K562 (cell line): ENCODE measurements at regions not wholly inside any gene's neighbourhood (a gene's known extent, or its start where the extent isn't known, plus 50 kb on each side); places are given as distances from the start of the nearest gene placed in this dataset.

Experiments
- ATAC-seq: fragments of 200-7000 bp; cut with Tn5 transposase; 3 replicates; pipeline ENCODE4 v1.9.1; 2020; ENCODE audit warnings: moderate library complexity
- BruUV-seq: library from RNA; stranded (reverse); fragments of 400-500 nt; replicated peaks from 2 replicates; lab custom pipeline; 2021; lab: Mats Ljungman, UMichigan
- CTCF ChIA-PET: fragments of 300-600 bp; formaldehyde crosslinking; extraction: SDS; loops from one replicate; lab custom pipeline; 2021; ENCODE audit warnings: low intra/inter-chr PET ratio; lab: Yijun Ruan, JAX
- POLR2A ChIA-PET: fragments of 300-600, 350-650 bp; sonication (Branson Sonifier 250); formaldehyde crosslinking; extraction: SDS; loops from one replicate; lab custom pipeline; 2021; ENCODE audit warnings: antibody characterized with exemption, inconsistent platforms; lab: Yijun Ruan, JAX
- DNase-seq, 4 experiments: peaks; one replicate each; pipeline versions ENCODE4 v3.0.0 to v3.0.0-alpha.2; 2011 to 2018; ENCODE audit warnings: low spot score in 3 of 4, mixed read lengths in 3 of 4; ENCODE audit errors: extremely low read depth in 1 of 4
- FAIRE-seq: peaks from 2 replicates; lab custom pipeline; 2011; peaks lifted over from hg19 to GRCh38; lab: Jason Lieb, UNC
- H2AFZ ChIP-seq: 2 replicates; pipeline ENCODE4 v1.6.0; 2011; ENCODE audit warnings: low read depth, low read length, control low read depth, inconsistent platforms
- H3K27ac ChIP-seq: fragments of 200-600 bp; 3 replicates; pipeline ENCODE4 v1.8.0; 2011; ENCODE audit warnings: low read depth, mild to moderate bottlenecking, control low read depth, inconsistent platforms, low read length, moderate library complexity, mixed read lengths; ENCODE audit errors: extremely low read depth
- H3K27me3 ChIP-seq, 2 experiments: fragments of 300-600 bp in 1 of 2; 2 replicates in 1 of 2; 3 replicates in 1 of 2; pipeline versions ENCODE4 v1.6.0 to v1.8.0; 2011; ENCODE audit warnings: inconsistent platforms in 2 of 2, low read length in 2 of 2, mild to moderate bottlenecking in 1 of 2, mixed read lengths in 1 of 2, moderate library complexity in 1 of 2; ENCODE audit not compliant: control insufficient read depth in 2 of 2, insufficient read depth in 2 of 2
- H3K36me3 ChIP-seq: fragments of 300-600 bp; 3 replicates; pipeline ENCODE4 v1.8.0; 2011; ENCODE audit warnings: mild to moderate bottlenecking, low read length, inconsistent platforms; ENCODE audit not compliant: control insufficient read depth, insufficient read depth
- H3K4me1 ChIP-seq, 2 experiments: fragments of 200-600 bp in 1 of 2; replicated peaks in 1 of 2; 2 replicates in 1 of 2; 3 replicates in 1 of 2; pipeline versions ENCODE4 v1.5.1 to v1.8.0; 2011; ENCODE audit warnings: inconsistent platforms in 2 of 2, low read length in 2 of 2, mild to moderate bottlenecking in 1 of 2, mixed read lengths in 1 of 2, moderate library complexity in 1 of 2; ENCODE audit not compliant: control insufficient read depth in 2 of 2, insufficient read depth in 2 of 2
- H3K4me2 ChIP-seq: 2 replicates; pipeline ENCODE4 v1.6.1; 2011; ENCODE audit warnings: low read length, control low read depth, inconsistent platforms, mixed read lengths; ENCODE audit not compliant: insufficient read depth
- H3K4me3 ChIP-seq: fragments of 200-600 bp; sonication (generic), shearing (Covaris generic); 2 replicates; pipeline ENCODE4 v1.5.1; 2016; ENCODE audit warnings: control low read depth, inconsistent platforms
- H3K79me2 ChIP-seq: fragments of 200-600 bp; 3 replicates; pipeline ENCODE4 v1.8.0; 2011; ENCODE audit warnings: low read length, inconsistent platforms; ENCODE audit not compliant: control insufficient read depth, insufficient read depth
- H3K9ac ChIP-seq, 2 experiments: 2 replicates each; pipeline versions ENCODE4 v1.6.0 to v1.6.1; 2011; ENCODE audit warnings: low read depth in 2 of 2, low read length in 2 of 2, control low read depth in 1 of 2, inconsistent platforms in 1 of 2, mild to moderate bottlenecking in 1 of 2, mixed read lengths in 1 of 2; ENCODE audit not compliant: insufficient read depth in 1 of 2
- H3K9me1 ChIP-seq: one replicate; pipeline ENCODE4 v1.6.0; 2011; ENCODE audit warnings: inconsistent platforms, mild to moderate bottlenecking, low read length, moderate library complexity; ENCODE audit not compliant: control insufficient read depth, insufficient read depth
- H3K9me3 ChIP-seq: replicated peaks from 2 replicates; pipeline ENCODE4 v1.5.1; 2011; ENCODE audit warnings: low read depth, low read length, inconsistent platforms; ENCODE audit not compliant: control insufficient read depth, insufficient read depth
- H4K20me1 ChIP-seq: replicated peaks from 2 replicates; pipeline ENCODE4 v1.6.1; 2011; ENCODE audit warnings: low read length, inconsistent platforms, mixed read lengths; ENCODE audit not compliant: control insufficient read depth, insufficient read depth
- BRD4 ChIP-seq: fragments of 200-600 bp; sonication (generic); IDR thresholded peaks from 2 replicates; pipeline ENCODE4 v1.6.1; 2017; ENCODE audit warnings: inconsistent platforms
- CCNT2 ChIP-seq: IDR thresholded peaks from 2 replicates; pipeline ENCODE4 v1.6.1; 2011; ENCODE audit warnings: borderline replicate concordance, low read depth, mild to moderate bottlenecking, moderate library complexity, mixed read lengths, low read length; ENCODE audit not compliant: insufficient read length; ENCODE audit errors: extremely low read depth
- HDGF ChIP-seq: fragments of 450-650 bp; IDR thresholded peaks from 2 replicates; pipeline ENCODE4 v1.6.1; 2016
- HINFP ChIP-seq: fragments of 450-650 bp; conservative IDR thresholded peaks from 2 replicates; pipeline ENCODE4 v1.6.1; 2016; ENCODE audit warnings: missing genetic modification characterization, low read depth, mild to moderate bottlenecking, control low read depth, missing compliant biosample characterization
- HIVEP1 ChIP-seq: fragments of 250-450 bp; sonication (Bioruptor Pico); IDR thresholded peaks from 2 replicates; pipeline ENCODE4 v1.4.0; 2020; ENCODE audit warnings: mild to moderate bottlenecking
- KAT7 ChIP-seq: sonication (generic); formaldehyde crosslinking; IDR thresholded peaks from 2 replicates; pipeline ENCODE4 v1.8.0; 2022; ENCODE audit warnings: missing genetic modification reagents, mild to moderate bottlenecking, borderline replicate concordance
- MIER1 ChIP-seq: fragments of 450-650 bp; IDR thresholded peaks from 2 replicates; pipeline ENCODE4 v1.6.1; 2016; ENCODE audit warnings: antibody characterized with exemption, mild to moderate bottlenecking, low read depth
- MYC ChIP-seq, 2 experiments: fragments of 250-450 bp in 1 of 2; sonication (Bioruptor Pico) in 1 of 2; IDR thresholded peaks; 2 replicates each; pipeline versions ENCODE4 v1.5.1 to v1.6.1; 2012 to 2021; ENCODE audit warnings: low read depth in 2 of 2, borderline replicate concordance in 1 of 2, improper control_type of control experiment in 1 of 2, low read length in 1 of 2, mild to moderate bottlenecking in 1 of 2, moderate library complexity in 1 of 2
- NEUROD1 ChIP-seq: fragments of 150-350 bp; IDR thresholded peaks from 2 replicates; pipeline ENCODE4 v1.6.1; 2014; ENCODE audit warnings: borderline replicate concordance, low read length, low read depth; ENCODE audit not compliant: partially characterized antibody
- PHF8 ChIP-seq: fragments of 200-600 bp; sonication (generic); IDR thresholded peaks from 2 replicates; pipeline ENCODE4 v1.6.1; 2012; ENCODE audit warnings: mixed run types, mild to moderate bottlenecking, inconsistent platforms, low read length, moderate library complexity, borderline replicate concordance
- SP1 ChIP-seq: sonication (generic); formaldehyde crosslinking; IDR thresholded peaks from 2 replicates; pipeline ENCODE4 v1.8.1; 2022; ENCODE audit warnings: mild to moderate bottlenecking, missing genetic modification reagents
- SRSF3 ChIP-seq: fragments of 200-400 bp; formaldehyde crosslinking; IDR thresholded peaks from 2 replicates; pipeline ENCODE4 v1.6.1; 2016; ENCODE audit warnings: mild to moderate bottlenecking, low read length, moderate library complexity; ENCODE audit not compliant: insufficient read depth
- U2AF2 ChIP-seq: fragments of 200-400 bp; formaldehyde crosslinking; optimal IDR thresholded peaks from 2 replicates; pipeline ENCODE3; 2017; ENCODE audit warnings: low read depth, mild to moderate bottlenecking, low read length
- ZBTB7A ChIP-seq: IDR thresholded peaks from 2 replicates; pipeline ENCODE4 v1.6.1; 2011; ENCODE audit warnings: low read depth, mild to moderate bottlenecking, low read length, moderate library complexity, borderline replicate concordance; ENCODE audit not compliant: control insufficient read depth
- ZNF354B ChIP-seq: fragments of 250-450 bp; sonication (Bioruptor Pico); IDR thresholded peaks from 2 replicates; pipeline ENCODE4 v1.4.0; 2020
- ZNF589 ChIP-seq: fragments of 200-800 bp; sonication (Bioruptor generic); IDR thresholded peaks from 2 replicates; pipeline ENCODE4 v1.6.1; 2016; ENCODE audit warnings: low read depth, missing genetic modification characterization, missing compliant biosample characterization
- ZNF695 ChIP-seq: fragments of 450-650 bp; formaldehyde crosslinking; IDR thresholded peaks from 2 replicates; pipeline ENCODE4 v1.4.0; 2020; ENCODE audit warnings: mild to moderate bottlenecking, moderate library complexity
- ZNF76 ChIP-seq: fragments of 250-450 bp; sonication (Bioruptor Pico); IDR thresholded peaks from 2 replicates; pipeline ENCODE4 v1.4.0; 2020; ENCODE audit warnings: mild to moderate bottlenecking, moderate library complexity, borderline replicate concordance
- ZNF785 ChIP-seq: fragments of 250-450 bp; sonication (Bioruptor Pico); IDR thresholded peaks from 2 replicates; pipeline ENCODE4 v1.4.0; 2020; ENCODE audit warnings: mild to moderate bottlenecking
- in situ Hi-C: fragments of 300-500 bp; cut with MboI; formaldehyde crosslinking; loops from 4 replicates; pipeline ENCODE4 v1.15.0; 2018; ENCODE audit warnings: inconsistent platforms, mixed read lengths
- intact Hi-C: fragments of 100-400 bp; cut with micrococcal nuclease; formaldehyde crosslinking; loops from 2 replicates; pipeline ENCODE4 v1.14.2; 2022
- TF ChIP-seq, protein P1 (sequence below): fragments of 250-450 bp; sonication (Bioruptor Pico); IDR thresholded peaks from 2 replicates; pipeline ENCODE4 v1.5.0; 2021; ENCODE audit warnings: mild to moderate bottlenecking, borderline replicate concordance

- FAIRE-seq = no peak
- POLR2A ChIA-PET = no interaction called here
- in situ Hi-C loops = no loop called here
Observed at GRCh38 chr3:144820726-144821125, 849.1 kb downstream of the DIPK2A start.

More at GRCh38 chr3:144820726-144821125, 849.1 kb downstream of the DIPK2A start:
- no peaks in the 10 kb centered on the region for H3K79me2 ChIP-seq
- no peak for ATAC-seq
- no peaks in the 10 kb centered on the region for H3K27me3 ChIP-seq
- no peak overlapping the region for H3K9ac ChIP-seq
- no peaks in the 10 kb centered on the region for H3K36me3 ChIP-seq
- no peak overlapping the region for H3K4me3 ChIP-seq
- H3K27ac ChIP-seq = no peak overlapping the region
- no peaks in the 10 kb centered on the region for H3K4me1 ChIP-seq
- no peak overlapping the region for H2AFZ ChIP-seq
- no peak overlapping the region for H3K4me2 ChIP-seq
- TF ChIP-seq U2AF2 (no peak), ZNF76 (CRISPR knock-in tag) (no peak), PHF8 (no peak), MIER1 (no peak), ZNF354B (CRISPR knock-in tag) (no peak), ZNF785 (CRISPR knock-in tag) (no peak), HDGF (no peak), ZNF589 (CRISPR knock-in tag) (no peak), ZNF695 (no peak), HINFP (tag) (no peak), SRSF3 (no peak), ZBTB7A (no peak), NEUROD1 (no peak), HIVEP1 (CRISPR knock-in tag) (no peak), SP1 (CRISPR knock-in tag) (no peak), MYC (IDR thresholded peaks at IDR 0.05; ENCODE audit: low read depth, low read length) (no peak), MYC (CRISPR knock-in tag; IDR thresholded peaks at IDR 0.05; ENCODE audit: borderline replicate concordance, low read depth) (no peak), BRD4 (no peak), KAT7 (CRISPR knock-in tag) (no peak), CCNT2 (no peak)
- TF ChIP-seq, protein P1, sequence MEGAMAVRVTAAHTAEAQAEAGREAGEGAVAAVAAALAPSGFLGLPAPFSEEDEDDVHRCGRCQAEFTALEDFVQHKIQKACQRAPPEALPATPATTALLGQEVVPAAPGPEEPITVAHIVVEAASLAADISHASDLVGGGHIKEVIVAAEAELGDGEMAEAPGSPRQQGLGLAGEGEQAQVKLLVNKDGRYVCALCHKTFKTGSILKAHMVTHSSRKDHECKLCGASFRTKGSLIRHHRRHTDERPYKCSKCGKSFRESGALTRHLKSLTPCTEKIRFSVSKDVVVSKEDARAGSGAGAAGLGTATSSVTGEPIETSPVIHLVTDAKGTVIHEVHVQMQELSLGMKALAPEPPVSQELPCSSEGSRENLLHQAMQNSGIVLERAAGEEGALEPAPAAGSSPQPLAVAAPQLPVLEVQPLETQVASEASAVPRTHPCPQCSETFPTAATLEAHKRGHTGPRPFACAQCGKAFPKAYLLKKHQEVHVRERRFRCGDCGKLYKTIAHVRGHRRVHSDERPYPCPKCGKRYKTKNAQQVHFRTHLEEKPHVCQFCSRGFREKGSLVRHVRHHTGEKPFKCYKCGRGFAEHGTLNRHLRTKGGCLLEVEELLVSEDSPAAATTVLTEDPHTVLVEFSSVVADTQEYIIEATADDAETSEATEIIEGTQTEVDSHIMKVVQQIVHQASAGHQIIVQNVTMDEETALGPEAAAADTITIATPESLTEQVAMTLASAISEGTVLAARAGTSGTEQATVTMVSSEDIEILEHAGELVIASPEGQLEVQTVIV = no peak
- TF ChIP-seq, all 486 proteins: peak for 0
- CTCF ChIA-PET = no interaction called here
- no TSS peak for BruUV-seq
- Histone ChIP-seq H3K9me1 (no peaks in the 10 kb centered on the region), H4K20me1 (no peaks in the 10 kb centered on the region), H3K9me3 (no peaks in the 10 kb centered on the region)
- intact Hi-C loops = no loop called here
- no peak for DNase-seq
